Activated CD4-positive, alpha-beta T cell treated with anti-CD3 and anti-CD28 coated beads for 24 hours (primary cell): ENCODE measurements at regions not wholly inside any gene's neighbourhood (a gene's known extent, or its start where the extent isn't known, plus 50 kb on each side); places are given as distances from the start of the nearest gene placed in this dataset.

ENCODE experiments used
- DNase-seq, 2 donors: peaks; one replicate each; pipeline ENCODE4 v3.0.0-alpha.2; 2020; ENCODE audit warnings: low read depth in 2 of 2

DNA sequence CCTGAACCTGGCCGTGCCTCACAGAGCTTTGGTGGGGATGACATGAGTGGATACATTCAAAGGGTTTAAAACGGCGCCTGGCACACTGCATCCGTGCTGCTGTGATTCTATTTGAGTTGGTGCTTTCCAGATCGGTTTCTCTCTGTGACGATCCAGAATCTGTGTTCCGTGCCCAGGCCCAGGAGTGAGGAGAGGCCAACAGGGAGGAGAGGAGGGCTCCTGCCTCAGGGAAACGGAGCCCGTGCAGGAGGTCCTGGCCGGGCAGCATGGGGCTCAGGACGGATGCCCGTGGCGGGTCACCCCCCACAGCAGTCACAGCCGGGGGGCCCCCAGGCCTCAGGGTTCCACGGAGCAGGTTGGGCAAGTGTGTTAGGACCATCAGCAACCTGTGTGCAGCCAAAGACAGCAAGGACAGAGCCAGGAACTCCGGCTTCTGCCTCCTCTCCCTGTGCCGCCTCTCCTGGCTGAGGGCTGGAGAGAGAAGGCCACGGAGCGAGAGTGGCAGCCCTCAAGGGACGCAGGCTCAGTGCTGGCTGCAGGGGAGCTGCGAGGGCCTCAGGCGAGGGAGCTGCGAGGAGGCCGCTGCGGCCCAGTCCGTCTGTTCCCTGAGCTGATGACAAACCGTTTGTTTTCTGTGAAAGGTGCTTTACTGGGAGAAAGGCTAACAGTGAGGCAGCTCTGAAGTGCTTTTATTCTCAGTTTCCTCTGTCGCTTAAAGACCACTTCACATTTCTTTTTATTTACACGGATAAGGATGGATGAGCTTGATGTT is 99.3 kb downstream of the METRNL start:
- no peak for DNase-seq

DNA sequence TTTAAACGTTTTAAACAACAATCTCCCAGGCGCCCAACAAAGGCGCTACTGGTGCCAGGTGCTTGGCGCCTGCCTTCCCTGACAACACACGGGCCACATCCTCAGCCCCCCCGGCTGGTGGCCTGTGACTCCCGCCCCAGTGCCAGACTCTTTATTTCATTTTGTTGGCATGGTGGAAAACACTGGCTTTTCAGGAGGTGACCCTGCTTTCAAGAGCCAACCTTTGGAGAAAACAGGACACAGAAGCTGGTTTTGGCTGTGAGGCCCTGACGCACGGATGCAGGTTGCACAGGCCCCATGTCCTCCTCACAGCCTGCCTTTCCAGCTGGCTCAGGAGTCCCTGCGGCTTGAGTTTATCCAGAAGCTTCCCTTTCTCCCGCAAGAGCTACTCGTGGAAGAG is 100.0 kb downstream of the METRNL start:
- DNase-seq: no peak

DNA sequence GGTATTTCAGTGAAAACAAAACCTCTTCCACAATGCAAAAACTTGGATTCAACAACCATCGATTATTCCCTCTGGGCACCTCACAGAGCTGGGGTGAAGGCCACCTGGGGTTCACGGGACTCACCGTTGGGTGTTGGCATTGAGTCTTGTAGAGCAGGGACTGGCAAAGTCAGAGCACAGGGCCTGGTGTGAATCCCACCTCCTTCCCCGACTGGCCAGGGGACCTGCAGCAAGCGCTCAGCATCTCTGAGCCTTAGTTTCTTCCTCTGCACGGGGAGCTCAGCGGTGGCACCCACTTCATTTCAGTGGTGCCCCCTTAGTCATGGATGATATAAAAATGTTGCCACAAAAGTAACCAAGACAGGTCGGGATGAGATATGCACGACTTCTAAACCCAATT is 100.4 kb downstream of the METRNL start:
- DNase-seq: no peak

DNA sequence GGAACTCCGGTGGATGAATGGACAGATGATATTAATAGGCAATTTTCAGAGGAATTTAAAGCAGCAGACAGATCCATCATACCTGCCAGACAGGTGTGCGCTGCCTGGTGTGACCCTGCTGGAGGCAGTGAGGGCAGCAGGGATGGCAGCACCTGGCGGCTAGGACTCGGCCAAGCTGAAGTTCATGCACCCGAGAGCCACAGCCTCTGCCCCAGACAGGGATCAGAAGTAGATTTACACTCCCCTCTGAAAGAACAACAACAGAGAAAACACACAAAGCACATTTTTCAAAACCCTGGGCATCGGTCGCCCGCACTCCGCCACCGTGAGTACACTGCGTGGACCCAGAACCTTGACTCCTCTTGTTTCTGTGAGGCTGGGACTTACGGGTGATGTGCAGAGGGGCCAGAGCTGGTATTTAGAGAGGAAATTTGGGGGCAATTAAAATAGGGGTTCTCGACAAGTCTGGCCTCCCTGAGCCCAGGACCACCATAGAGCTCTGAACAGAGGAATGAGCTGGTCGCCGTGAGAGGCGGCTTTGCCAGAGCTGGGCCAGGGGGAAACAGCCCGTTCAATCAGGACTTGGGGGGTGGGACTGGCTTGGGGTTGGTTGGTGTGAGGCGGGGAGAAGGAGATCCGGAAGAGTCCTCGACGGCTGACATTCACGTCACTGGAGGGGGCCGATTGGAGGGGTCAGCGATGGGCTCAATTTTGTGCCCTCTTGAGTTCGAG is 101.0 kb downstream of the METRNL start:
- DNase-seq: no peak

DNA sequence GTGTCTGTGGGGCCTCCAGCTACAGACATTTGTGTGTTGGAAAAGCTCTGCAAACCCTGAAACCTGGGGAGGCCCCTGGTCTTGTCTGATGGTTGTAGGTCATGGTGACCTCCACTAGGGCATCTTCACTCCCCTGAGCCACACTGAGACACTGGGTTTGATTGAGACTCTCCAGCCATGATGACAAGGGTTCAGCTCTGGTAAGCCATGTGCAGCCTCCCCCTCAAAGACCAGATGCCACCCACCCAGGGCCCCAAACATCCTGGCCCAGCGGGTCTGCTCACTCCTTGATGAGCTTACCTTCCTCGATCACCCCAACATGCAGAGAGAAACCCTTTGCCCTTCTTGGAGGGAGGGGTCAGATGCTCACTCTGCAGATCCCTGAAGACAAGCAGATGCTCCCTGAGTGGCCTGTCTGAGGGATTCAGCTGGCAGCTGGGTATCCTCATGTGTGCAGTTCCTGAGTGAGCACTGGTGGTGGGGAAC is 101.6 kb downstream of the METRNL start:
- no peak for DNase-seq

DNA sequence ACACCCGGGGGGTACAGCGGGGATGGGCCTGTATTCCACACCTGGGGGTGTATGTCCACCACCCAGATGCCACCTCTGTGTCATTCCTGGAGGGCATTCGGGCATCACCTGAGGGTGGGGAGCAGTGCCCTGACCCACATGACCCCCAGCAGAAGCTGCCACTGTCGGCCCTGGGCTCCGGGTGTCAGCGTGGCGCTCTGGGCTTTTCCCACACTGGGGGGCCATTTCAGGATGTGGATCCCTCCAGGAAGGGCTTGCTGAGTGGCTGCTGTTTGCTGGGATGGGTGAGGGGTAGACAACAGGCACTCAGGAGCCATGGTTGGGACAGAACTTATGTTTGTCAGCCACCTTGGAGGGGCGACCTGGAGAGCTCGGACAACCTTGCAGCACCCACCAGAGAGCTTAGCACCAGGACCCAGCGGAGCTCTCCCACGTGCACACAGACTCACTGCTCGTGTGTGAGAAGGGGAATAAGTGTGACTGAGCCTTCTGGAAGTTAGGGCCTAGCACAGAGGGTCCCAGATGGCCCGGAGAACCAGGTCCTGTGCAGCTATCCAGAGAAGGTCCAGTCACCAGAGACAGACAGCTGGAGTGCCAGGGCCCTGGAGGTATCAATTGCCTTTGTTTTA is 102.7 kb downstream of the METRNL start:
- no peak for DNase-seq

DNA sequence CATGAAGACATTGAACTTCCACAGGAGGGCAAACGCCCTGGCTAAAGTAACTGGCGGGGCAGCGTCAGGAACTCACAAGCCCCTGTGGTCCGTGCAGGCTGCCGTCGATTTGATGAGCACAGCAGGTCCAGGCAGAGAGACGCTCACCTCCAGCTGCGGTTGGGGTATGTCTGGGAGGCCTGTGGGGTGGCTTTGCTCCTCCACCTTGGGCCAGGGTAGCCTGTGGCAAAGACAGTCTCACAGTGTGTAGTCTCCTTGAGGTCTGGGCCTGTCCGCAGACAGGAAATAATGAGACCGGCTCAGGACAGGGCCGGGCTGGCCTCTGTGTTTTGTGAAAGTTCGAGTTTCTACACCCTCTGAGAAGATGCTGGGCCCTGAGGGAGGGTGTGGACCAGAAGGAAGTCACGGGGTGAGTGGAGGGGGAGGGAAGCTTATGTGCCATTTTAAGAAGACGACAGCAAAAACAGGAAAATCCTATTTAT is 103.3 kb downstream of the METRNL start:
- no peak for DNase-seq

DNA sequence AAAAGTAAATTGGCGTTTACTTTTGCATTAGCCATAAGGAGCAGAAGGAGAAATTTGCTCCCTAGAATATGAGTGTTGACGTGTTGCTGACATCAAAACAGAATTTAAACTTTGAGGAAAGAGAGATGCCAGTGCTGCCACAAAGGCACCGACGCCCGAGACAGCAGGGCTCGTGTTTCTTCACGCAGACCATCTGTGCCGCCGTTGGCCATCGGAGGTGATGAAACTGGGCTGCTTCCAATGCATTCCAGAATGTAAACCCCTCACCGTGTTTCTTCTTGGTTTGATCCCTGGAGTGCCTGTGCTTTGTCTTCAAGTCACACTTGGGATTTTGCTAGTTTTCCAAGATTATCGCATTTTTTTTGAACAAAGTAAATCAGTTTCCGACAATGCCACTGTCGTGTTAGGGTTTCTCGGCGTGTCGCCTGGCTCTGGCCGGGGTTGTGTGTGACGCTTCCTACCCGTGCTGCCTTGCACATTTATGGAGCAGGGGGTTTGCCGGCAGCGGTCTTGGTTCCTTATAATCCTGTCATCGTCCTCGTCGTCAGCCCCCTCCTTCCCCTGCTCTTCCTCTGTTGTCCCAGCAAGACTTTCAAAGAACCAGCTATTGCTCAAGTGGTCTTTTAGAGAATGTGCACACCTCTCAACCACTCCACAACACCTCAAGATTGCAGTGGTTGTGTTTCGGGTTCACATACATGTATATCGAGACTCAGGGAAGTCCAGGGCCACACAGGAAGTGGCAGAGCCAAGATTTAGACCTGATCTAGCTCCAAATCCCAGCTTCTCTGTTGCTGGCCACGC is 103.9 kb downstream of the METRNL start:
- DNase-seq: no peak

DNA sequence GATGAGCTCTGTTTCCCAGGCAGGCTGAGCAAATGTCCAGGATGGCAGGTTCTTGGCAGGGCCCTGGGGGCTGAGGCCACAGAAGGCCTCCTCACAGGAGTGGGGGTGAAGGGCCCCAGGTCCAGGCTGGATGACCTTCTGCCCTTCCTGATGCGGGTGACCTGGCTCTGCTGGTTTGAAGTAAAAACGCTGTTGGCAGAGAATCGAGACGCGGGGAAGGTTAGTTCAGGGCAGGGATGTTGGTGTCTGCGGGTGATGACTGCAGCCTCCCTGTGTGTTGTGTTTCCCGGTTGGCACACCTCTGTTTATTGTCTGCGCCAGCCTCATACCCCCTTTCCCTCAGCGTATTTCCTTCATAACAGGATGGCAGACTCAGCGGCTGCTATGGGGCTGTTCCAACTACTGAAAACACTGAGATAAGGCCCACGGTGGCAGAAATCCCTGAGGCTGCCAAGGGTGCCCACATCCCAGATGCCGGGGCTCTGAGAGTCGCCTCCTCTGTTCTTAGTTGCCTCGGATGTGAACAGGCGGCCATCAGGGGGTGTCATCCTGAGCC is 104.6 kb downstream of the METRNL start:
- DNase-seq: no peak

DNA sequence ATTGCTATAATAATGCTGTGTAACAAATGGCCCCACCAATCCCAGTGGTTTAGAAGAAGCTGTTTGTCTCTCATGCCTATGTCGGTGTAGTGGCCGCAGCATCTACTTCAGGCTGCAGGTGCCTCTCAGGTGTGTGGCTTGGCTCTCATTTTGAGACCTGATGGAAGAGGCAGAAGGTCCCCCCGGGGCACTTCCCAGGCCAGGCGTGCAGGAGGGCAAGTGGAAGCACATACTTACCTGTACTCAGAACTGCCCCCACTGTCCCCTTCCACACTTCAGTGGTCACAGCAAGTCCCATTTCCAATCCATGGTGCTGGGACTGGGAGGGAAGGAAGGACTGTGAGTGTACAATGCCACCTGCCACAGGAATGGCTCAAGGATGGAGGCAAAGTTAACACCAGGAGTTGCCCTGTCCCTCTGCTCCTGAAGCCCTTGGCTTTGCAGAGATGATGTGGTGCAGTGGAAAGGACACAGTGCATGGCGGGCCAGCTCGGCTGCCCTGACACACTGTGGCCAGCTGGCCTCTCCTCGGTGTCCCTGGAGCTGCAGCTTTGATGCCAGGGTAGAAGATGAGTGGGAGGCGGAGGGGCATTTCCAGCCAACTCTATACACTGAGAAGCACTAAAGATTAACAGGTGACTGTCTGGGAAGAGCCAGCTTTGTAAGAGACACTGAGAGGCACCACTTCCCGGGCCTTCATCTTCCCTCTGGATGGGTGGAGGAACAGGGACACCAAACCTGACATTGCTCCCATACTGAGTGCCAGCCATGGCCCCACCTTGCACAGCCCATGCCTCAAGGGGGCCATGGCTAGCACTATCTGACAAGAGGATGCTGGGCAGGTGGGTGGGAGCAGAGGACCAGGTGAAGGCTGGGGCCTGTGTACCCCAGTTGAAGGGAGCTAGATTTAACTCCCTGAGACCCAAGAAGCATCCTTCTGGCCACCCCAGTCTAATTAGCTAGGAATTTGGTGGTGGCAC is 105.9 kb downstream of the METRNL start:
- DNase-seq: no peak

DNA sequence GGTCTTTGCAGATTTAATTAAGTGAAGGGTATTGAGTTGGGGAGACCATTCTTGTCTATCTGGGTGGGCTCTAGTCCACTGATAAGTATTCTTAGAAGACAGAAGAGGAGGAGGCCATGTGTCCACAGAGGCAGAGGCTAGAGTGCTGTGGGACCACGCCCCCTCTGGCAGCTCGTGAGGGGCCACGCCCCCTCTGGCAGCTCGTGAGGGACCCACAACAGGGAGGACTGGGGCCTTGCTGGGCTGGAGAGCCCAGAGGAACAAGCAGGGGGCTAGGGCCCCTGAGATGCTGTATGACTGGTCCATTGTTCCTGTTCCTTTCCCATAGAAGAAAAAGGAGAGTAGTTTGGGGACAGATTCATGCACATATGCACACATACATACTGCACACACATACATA is 106.8 kb downstream of the METRNL start:
- no peak for DNase-seq

DNA sequence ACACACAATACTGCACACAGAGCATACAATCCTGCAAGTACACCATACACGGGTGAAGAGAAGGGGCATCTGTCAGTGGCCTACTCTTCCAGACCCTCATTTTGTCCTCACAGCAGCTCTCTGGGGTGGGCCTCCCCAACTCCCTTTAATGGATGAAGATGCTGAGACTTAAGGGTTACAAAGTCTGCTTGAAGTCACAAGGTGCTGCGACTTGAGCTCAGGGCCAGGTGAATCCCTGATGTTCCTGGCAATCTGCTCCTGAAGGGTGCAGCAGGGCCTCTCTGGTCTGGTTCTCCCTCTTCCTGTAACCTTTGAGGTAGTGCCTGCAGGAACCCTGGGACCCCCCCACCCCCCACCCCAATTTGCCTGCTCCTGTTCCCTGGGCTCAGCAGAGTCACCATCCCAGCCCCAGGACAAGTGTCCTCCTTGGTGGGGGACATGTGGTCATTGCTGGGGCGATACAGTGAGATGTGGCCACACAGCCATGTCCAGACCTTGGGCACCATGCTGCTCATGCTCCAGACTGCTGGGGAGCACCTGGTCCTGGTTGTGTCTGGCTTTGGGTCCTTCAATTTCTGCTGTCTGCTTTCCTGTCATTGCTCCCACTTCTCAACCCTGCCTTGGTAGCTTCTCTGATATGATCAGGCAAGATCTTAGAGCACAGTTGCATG is 107.5 kb downstream of the METRNL start:
- no peak for DNase-seq

DNA sequence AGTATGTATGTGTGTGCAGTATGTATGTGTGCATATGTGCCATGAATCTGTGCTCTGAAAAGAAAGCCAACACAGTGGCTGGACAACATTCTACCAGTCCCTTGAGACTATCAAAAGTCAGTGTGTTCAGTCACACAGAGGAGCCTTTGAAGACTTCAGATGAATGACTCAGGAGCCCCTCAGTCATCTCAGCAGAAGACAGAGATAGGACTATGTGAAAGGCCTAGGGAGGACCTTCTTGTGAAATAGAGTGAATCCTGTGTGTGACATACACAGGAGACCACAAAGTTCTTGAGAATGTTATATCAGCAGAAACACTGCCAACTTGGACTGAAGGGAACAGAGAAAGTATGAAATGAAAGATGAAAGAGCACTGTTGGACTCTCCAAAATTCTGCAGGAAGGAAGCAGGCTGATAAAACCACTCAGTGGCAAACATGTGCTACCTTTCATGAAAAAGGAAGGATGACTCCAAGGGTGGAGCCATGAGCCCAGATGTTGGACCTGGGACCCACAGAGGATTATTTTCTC is 108.4 kb downstream of the METRNL start:
- no peak for DNase-seq

DNA sequence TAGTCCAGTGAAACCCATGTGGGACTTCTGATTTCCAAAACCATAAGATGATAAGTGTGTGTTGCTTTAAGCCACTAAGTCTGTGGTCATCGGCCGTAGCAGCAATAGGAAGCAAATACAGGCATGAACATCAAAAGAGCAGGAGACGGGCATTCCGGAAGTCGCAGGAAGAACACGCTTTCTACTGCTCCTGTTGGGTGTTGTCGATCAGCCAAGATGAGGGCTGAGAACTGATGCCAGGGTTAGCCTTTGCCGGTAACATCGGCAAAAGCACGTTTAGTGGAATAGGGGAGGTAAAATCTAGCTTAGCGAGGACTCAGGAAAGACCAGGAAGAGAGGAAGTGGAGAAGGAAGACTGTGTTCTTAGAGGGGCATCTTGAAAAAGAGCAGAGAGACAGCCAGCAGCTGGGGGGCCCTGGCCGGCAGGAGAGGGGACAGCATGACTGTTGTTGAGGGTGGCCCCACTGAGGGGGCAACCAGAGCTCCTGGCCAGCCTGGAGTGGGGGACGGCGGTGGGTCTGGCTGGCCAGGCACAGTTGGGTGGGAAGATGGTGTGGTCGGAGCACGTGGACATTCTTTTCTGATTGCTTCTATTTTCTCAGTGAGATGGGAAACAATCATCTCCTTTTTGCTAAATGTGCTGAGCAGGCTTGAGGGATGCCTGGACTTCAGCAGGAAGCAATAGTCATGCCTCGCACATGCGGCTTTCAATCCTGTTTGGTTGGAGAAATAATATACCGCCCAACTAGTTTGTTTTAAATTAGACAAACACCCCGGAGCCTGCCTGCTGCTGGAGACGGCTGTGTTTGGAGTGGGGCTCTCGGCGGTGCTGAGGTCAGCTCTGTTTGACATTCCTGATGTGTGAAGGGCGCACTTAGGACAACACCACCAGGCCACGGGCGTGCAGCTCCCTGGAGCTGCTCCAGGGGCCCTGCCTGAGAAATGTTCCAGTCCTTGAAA is 109.9 kb downstream of the METRNL start:
- no peak for DNase-seq

DNA sequence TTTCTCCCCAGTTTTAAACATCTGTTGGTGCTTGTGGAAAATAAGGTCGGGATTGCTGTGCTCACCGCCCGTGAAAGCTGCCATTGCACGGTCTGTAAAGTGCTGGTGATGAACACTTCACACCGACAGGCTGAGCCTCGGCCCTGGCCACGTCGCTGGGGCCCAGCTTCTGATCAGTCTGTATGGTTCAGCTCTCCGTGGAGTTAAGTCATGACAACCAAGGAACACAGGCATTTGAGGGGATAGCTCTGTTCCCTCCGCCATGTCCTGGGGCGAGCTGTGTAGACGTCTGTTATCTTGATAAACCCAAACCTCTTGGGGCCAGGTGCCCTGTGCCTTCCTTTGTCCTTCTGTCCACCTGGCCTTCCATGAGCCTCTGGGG is 110.6 kb downstream of the METRNL start:
- no peak for DNase-seq

DNA sequence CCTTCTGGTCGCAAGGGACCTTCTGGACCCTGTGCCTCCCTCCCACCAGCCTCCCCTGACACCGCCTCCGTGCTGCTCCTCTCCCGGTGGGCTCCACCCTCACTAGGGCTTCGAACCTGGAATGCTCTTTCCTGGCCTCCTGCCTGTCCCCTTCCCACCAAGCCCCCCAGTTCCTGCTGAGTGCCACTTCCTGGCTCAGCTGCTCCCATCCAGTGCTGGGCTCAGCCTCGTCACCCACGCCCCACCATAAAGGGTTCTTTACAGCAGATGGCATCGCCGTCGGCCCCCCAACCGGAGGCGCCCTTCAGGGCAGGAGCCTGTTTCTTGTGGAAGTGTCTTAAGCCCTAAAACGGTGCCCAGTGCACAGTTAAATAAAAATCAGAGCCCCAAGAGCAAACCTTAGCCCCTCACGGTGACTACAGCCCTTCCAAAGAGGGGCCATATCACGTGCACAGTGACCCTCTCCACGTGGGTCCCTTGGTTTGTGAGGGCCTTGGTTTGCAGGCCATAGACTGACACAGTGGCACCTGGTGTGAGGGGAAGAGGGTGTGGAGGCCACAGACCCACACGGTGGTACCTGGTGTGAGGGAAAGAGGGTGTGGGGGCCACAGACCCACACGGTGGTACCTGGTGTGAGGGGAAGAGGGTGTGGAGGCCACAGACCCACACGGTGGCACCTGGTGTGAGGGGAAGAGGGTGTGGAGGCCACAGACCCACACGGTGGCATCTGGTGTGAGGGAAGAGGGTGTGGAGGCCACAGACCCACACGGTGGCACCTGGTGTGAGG is 111.4 kb downstream of the METRNL start:
- no peak for DNase-seq

DNA sequence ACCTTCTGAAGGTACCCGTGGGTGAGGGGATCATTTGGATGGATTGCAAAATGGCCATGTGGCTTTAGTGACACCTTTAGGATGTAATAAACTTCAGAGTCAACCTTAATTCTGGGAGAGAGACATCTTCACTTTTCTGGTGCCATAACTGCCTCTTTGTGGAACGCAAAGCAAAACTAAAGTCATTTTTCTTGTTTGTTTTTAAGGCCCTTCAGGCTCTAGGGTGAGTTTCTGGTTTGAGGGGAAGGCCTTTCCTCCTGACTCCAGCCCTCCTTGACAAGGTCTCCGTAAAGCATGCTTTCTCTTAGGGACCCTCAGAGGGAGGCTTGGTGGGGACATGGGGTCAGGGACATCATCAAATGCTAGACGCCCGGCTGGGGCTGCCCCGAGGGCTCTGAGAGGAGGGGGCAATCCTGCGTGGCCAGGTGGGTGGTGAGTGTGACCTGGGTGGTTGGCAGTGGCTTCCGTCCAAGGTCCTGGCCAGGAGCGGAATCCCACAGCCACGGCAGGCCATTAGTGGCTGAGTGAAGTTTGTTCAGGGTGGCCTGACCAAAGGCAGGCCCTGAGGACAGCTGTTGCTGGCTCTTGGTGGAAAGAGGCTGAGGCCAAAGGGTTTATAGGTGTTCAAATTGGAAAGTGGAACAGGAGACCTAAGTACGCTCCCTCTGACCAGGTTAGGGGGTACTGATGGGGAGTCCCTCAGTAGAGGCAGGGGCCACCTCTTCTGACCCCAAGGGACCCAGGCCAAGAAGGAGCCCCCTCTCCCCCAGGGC is 112.2 kb downstream of the METRNL start:
- DNase-seq: no peak
